H9 (cell line): ENCODE measurements at regions not wholly inside any gene's neighbourhood (a gene's known extent, or its start where the extent isn't known, plus 50 kb on each side); places are given as distances from the start of the nearest gene placed in this dataset.
A peak's percentile ranks its signal among the peaks of the same experiment; 100 is the strongest.

ENCODE experiments used
- DNase-seq: peaks from one replicate; pipeline ENCODE4 v3.0.0-alpha.2; 2017
- H2AFZ ChIP-seq: one replicate; pipeline ENCODE4 v1.6.1; 2013; ENCODE audit warnings: mild to moderate bottlenecking, low read length, control low read depth, moderate library complexity
- H2AK5ac ChIP-seq: 2 replicates; pipeline ENCODE4 v1.6.1; 2013; ENCODE audit warnings: low read length, control low read depth, mixed read lengths; ENCODE audit not compliant: insufficient read length
- H2BK120ac ChIP-seq: one replicate; pipeline ENCODE4 v1.6.1; 2013; ENCODE audit warnings: low read depth, mild to moderate bottlenecking, low read length, control low read depth, inconsistent platforms; ENCODE audit not compliant: poor library complexity, severe bottlenecking
- H2BK12ac ChIP-seq: 2 replicates; pipeline ENCODE4 v1.6.1; 2013; ENCODE audit warnings: low read length, control low read depth, mixed read lengths, low read depth; ENCODE audit not compliant: insufficient read length
- H2BK15ac ChIP-seq: 2 replicates; pipeline ENCODE4 v1.6.1; 2013; ENCODE audit warnings: low read depth, low read length, control low read depth
- H2BK20ac ChIP-seq: one replicate; pipeline ENCODE4 v1.6.1; 2013; ENCODE audit warnings: low read depth, mild to moderate bottlenecking, low read length, control low read depth, inconsistent platforms; ENCODE audit not compliant: poor library complexity, severe bottlenecking
- H2BK5ac ChIP-seq: 2 replicates; pipeline ENCODE4 v1.6.1; 2013; ENCODE audit warnings: low read length, control low read depth, mixed read lengths; ENCODE audit not compliant: insufficient read length
- H3K14ac ChIP-seq: 2 replicates; pipeline ENCODE4 v1.6.1; 2013; ENCODE audit warnings: low read length, control low read depth; ENCODE audit not compliant: insufficient read depth
- H3K18ac ChIP-seq: 2 replicates; pipeline ENCODE4 v1.6.1; 2013; ENCODE audit warnings: low read depth, mild to moderate bottlenecking, mixed read lengths, low read length, control low read depth; ENCODE audit not compliant: insufficient read length
- H3K23ac ChIP-seq: 2 replicates; pipeline ENCODE4 v1.6.1; 2013; ENCODE audit warnings: low read length, control low read depth, mixed read lengths, low read depth; ENCODE audit not compliant: insufficient read length
- H3K23me2 ChIP-seq: 2 replicates; pipeline ENCODE4 v1.6.1; 2013; ENCODE audit warnings: low read depth, mild to moderate bottlenecking, mixed read lengths, low read length, control low read depth; ENCODE audit not compliant: insufficient read length, poor library complexity, severe bottlenecking
- H3K27ac ChIP-seq: 2 replicates; pipeline ENCODE4 v1.5.1; 2013; ENCODE audit warnings: low read length, control low read depth, mixed read lengths, low read depth; ENCODE audit not compliant: insufficient read length
- H3K27me3 ChIP-seq: 2 replicates; pipeline ENCODE4 v1.6.1; 2013; ENCODE audit warnings: low read length, control low read depth, inconsistent platforms; ENCODE audit not compliant: insufficient read depth
- H3K4ac ChIP-seq: 2 replicates; pipeline ENCODE4 v1.6.1; 2013; ENCODE audit warnings: low read depth, mild to moderate bottlenecking, control low read depth, inconsistent platforms, low read length, moderate library complexity
- H3K4me1 ChIP-seq: 2 replicates; pipeline ENCODE4 v1.6.1; 2013; ENCODE audit warnings: low read length, control low read depth, inconsistent platforms; ENCODE audit not compliant: insufficient read depth
- H3K4me2 ChIP-seq: 2 replicates; pipeline ENCODE4 v1.6.1; 2013; ENCODE audit warnings: low read length, control low read depth, mixed read lengths; ENCODE audit not compliant: insufficient read length, insufficient read depth
- H3K56ac ChIP-seq: 2 replicates; pipeline ENCODE4 v1.6.1; 2013; ENCODE audit warnings: low read depth, mild to moderate bottlenecking, mixed read lengths, low read length, control low read depth; ENCODE audit not compliant: insufficient read length
- H3K79me1 ChIP-seq: 2 replicates; pipeline ENCODE4 v1.6.1; 2013; ENCODE audit warnings: low read depth, mild to moderate bottlenecking, moderate library complexity, low read length, control low read depth, inconsistent platforms; ENCODE audit not compliant: insufficient read depth, poor library complexity, severe bottlenecking
- H3K79me2 ChIP-seq: 2 replicates; pipeline ENCODE4 v1.6.1; 2013; ENCODE audit warnings: low read length, control low read depth, inconsistent platforms; ENCODE audit not compliant: insufficient read depth
- H3K9ac ChIP-seq: 2 replicates; pipeline ENCODE4 v1.6.1; 2013; ENCODE audit warnings: low read length, control low read depth, mixed read lengths; ENCODE audit not compliant: insufficient read length; ENCODE audit errors: extremely low read depth
- H3K9me3 ChIP-seq: one replicate; pipeline ENCODE4 v1.6.1; 2013; ENCODE audit warnings: low read depth, low read length, inconsistent platforms; ENCODE audit not compliant: control insufficient read depth
- H3T11ph ChIP-seq: one replicate; pipeline ENCODE4 v1.6.1; 2013; ENCODE audit warnings: mild to moderate bottlenecking, low read length, control low read depth, inconsistent platforms
- H4K20me1 ChIP-seq: one replicate; pipeline ENCODE4 v1.6.1; 2013; ENCODE audit not compliant: control insufficient read depth, insufficient read length, insufficient read depth
- H4K5ac ChIP-seq: 2 replicates; pipeline ENCODE4 v1.6.1; 2013; ENCODE audit warnings: low read depth, mild to moderate bottlenecking, mixed read lengths, low read length, control low read depth; ENCODE audit not compliant: insufficient read length
- H4K8ac ChIP-seq: replicated peaks from 2 replicates; pipeline ENCODE4 v1.6.1; 2013; ENCODE audit warnings: low read length, control low read depth, mixed read lengths, low read depth; ENCODE audit not compliant: insufficient read length
- H4K91ac ChIP-seq: 2 replicates; pipeline ENCODE4 v1.6.1; 2013; ENCODE audit warnings: low read depth, mild to moderate bottlenecking, moderate library complexity, mixed read lengths, low read length, control low read depth; ENCODE audit not compliant: insufficient read length
- H3K27ac Mint-ChIP-seq, 3 experiments: 2 replicates in 2 of 3; 3 replicates in 1 of 3; pipeline ENCODE4 v1.8.0; 2020 to 2021; ENCODE audit warnings: mixed read lengths in 3 of 3, mild to moderate bottlenecking in 1 of 3, moderate library complexity in 1 of 3
- H3K27me3 Mint-ChIP-seq: 2 replicates; pipeline ENCODE4 v1.8.0; 2021; ENCODE audit warnings: low read depth, mild to moderate bottlenecking, moderate library complexity, mixed read lengths
- H3K36me3 Mint-ChIP-seq, 3 experiments: 2 replicates in 2 of 3; 3 replicates in 1 of 3; pipeline ENCODE4 v1.8.0; 2020 to 2021; ENCODE audit warnings: low read depth in 3 of 3, mixed read lengths in 3 of 3; ENCODE audit not compliant: insufficient read depth in 1 of 3
- H3K4me1 Mint-ChIP-seq, 2 experiments: 2 replicates each; pipeline ENCODE4 v1.8.0; 2020; ENCODE audit warnings: mixed read lengths in 2 of 2
- H3K4me3 Mint-ChIP-seq, 2 experiments: 2 replicates in 1 of 2; 3 replicates in 1 of 2; pipeline ENCODE4 v1.8.0; 2020 to 2021; ENCODE audit warnings: mild to moderate bottlenecking in 2 of 2, mixed read lengths in 2 of 2, moderate library complexity in 1 of 2
- H3K9me3 Mint-ChIP-seq, 2 experiments: 2 replicates in 1 of 2; 3 replicates in 1 of 2; pipeline ENCODE4 v1.8.0; 2020; ENCODE audit warnings: mild to moderate bottlenecking in 2 of 2, mixed read lengths in 2 of 2, moderate library complexity in 1 of 2
- WGBS: extraction: QIAGEN DNeasy Blood & Tissue Kit; methylation state at CpG from one replicate; pipeline ENCODE4 v1.1.7; 2013; ENCODE audit warnings: missing lambda C conversion rate, low lambda C conversion rate, mixed read lengths; ENCODE audit not compliant: insufficient read length; ENCODE audit errors: extremely low coverage; 5-methylcytosine and 5-hydroxymethylcytosine counted together
- TF ChIP-seq, protein P1 (sequence below): fragments of 200-600 bp; sonication (generic); conservative IDR thresholded peaks from 3 replicates; pipeline ENCODE4 v1.8.0; 2021; ENCODE audit warnings: antibody characterized with exemption, mild to moderate bottlenecking

DNA sequence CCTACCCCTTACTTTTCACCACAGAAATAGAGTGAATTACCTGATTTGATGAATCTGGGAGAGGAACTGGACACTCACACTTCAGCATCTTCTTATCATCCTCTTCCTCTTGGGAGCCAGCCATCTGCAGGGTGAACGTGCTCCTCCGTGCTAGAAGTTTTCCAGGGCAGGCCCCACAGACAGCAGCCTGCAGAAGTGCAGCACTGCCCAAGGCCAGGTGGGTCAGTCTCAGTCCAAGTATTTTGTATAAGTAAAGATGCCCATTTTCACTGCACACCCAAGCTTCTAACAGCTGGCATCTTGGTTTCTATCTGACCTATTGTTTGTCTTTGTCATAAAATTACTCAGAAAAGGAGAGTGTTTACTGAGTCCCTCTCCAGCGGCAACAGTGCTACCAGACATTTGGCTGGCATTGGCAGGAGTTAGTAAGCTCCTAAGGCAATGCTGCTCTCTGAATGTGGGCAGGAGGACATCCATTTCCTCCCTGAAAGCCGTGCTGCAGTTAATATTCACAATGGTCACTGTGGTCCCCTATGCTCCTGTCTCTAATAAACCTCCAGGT lies 222.6 kb upstream of the CTAGE1 start:
- Histone ChIP-seq H3K4me2 (no peak overlapping the region), H2BK15ac (no peak overlapping the region), H3K4ac (no peak overlapping the region), H3K79me1 (no peaks in the 10 kb centered on the region), H3K79me2 (0 out of 2 replicates have a peak, but pooled peaks cover 1% of the 10 kb centered on the region), H3K23me2 (no peaks in the 10 kb centered on the region), H3K4me1 (no peaks in the 10 kb centered on the region), H2BK20ac (no peak overlapping the region), H3K27me3 (no peaks in the 10 kb centered on the region), H4K20me1 (no peaks in the 10 kb centered on the region), H3K18ac (peak overlapping the region; percentile 17), H2AK5ac (no peak overlapping the region), H3K27ac (no peak overlapping the region), H2BK120ac (no peak overlapping the region), H3K9me3 (no peaks in the 10 kb centered on the region), H2AFZ (no peak overlapping the region), H4K5ac (no peak overlapping the region), H4K91ac (no peak overlapping the region), H4K8ac (no peak overlapping the region), H2BK5ac (no peak overlapping the region), H3T11ph (no peak overlapping the region), H2BK12ac (no peak overlapping the region), H3K56ac (no peak overlapping the region), H3K14ac (no peak overlapping the region), H3K23ac (no peak overlapping the region), H3K9ac (no peak overlapping the region)
- Mint-ChIP-seq H3K4me3 (no peak overlapping the region), H3K27me3 (no peaks in the 10 kb centered on the region), H3K9me3 (peaks cover 0 to 4% of the 10 kb centered on the region in 2 experiments; a peak in 4 of 5 replicates), H3K36me3 (peaks cover 0 to 3% (median 0%) of the 10 kb centered on the region in 3 experiments; a peak in 1 of 7 replicates), H3K27ac (no peak overlapping the region), H3K4me1 (peaks cover 0 to 5% of the 10 kb centered on the region in 2 experiments; a peak in 2 of 4 replicates)
- no peak for DNase-seq
- TF ChIP-seq, protein P1, sequence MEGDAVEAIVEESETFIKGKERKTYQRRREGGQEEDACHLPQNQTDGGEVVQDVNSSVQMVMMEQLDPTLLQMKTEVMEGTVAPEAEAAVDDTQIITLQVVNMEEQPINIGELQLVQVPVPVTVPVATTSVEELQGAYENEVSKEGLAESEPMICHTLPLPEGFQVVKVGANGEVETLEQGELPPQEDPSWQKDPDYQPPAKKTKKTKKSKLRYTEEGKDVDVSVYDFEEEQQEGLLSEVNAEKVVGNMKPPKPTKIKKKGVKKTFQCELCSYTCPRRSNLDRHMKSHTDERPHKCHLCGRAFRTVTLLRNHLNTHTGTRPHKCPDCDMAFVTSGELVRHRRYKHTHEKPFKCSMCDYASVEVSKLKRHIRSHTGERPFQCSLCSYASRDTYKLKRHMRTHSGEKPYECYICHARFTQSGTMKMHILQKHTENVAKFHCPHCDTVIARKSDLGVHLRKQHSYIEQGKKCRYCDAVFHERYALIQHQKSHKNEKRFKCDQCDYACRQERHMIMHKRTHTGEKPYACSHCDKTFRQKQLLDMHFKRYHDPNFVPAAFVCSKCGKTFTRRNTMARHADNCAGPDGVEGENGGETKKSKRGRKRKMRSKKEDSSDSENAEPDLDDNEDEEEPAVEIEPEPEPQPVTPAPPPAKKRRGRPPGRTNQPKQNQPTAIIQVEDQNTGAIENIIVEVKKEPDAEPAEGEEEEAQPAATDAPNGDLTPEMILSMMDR, result no peak
- WGBS, result no CpG with 5 or more reads among the region's 4 CpGs
